RWPE2 (cell line): ENCODE measurements at regions not wholly inside any gene's neighbourhood (a gene's known extent, or its start where the extent isn't known, plus 50 kb on each side); places are given as distances from the start of the nearest gene placed in this dataset.
"Not testable (repeated sequence)": the region's sequence is repeated elsewhere in the genome, so short reads cannot be mapped to it uniquely, and the experiment has no call there.

Experiments
- ATAC-seq: fragments of 200-7000 bp; cut with Tn5 transposase; 3 replicates; pipeline ENCODE4 v1.9.1; 2021; ENCODE audit warnings: low read depth
- DNase-seq: peaks from one replicate; pipeline ENCODE4 v3.0.0-alpha.2; 2020; ENCODE audit warnings: low spot score
- H3K27ac ChIP-seq: fragments of 450-650 bp; 2 replicates; pipeline ENCODE4 v1.5.1; 2017; ENCODE audit warnings: mild to moderate bottlenecking; ENCODE audit not compliant: poor library complexity, severe bottlenecking
- H3K27me3 ChIP-seq: fragments of 250-450 bp; sonication (Bioruptor Pico); 2 replicates; pipeline ENCODE4 v1.5.1; 2021; ENCODE audit warnings: mild to moderate bottlenecking, moderate library complexity; ENCODE audit not compliant: insufficient read depth, poor library complexity, severe bottlenecking
- H3K36me3 ChIP-seq: fragments of 250-450 bp; sonication (Bioruptor Pico); 2 replicates; pipeline ENCODE4 v1.5.1; 2020; ENCODE audit warnings: low read depth, mild to moderate bottlenecking, moderate library complexity
- H3K4me1 ChIP-seq: fragments of 250-450 bp; sonication (Bioruptor Pico); 2 replicates; pipeline ENCODE4 v1.5.1; 2021; ENCODE audit warnings: mild to moderate bottlenecking, moderate library complexity; ENCODE audit not compliant: insufficient read depth, poor library complexity, severe bottlenecking
- H3K4me3 ChIP-seq: fragments of 250-450 bp; sonication (Bioruptor Pico); 2 replicates; pipeline ENCODE4 v1.5.1; 2021; ENCODE audit warnings: mild to moderate bottlenecking, moderate library complexity; ENCODE audit not compliant: severe bottlenecking
- H3K9me3 ChIP-seq: fragments of 250-450 bp; sonication (Bioruptor Pico); 2 replicates; pipeline ENCODE4 v1.5.1; 2021; ENCODE audit warnings: mild to moderate bottlenecking, moderate library complexity; ENCODE audit not compliant: severe bottlenecking
- CTCF ChIP-seq: fragments of 450-650 bp; IDR thresholded peaks from one replicate; pipeline ENCODE4 v1.5.1; 2017; ENCODE audit warnings: mild to moderate bottlenecking, moderate library complexity; ENCODE audit not compliant: poor library complexity, severe bottlenecking

- Histone ChIP-seq H3K36me3 (no peaks in the 10 kb centered on the region), H3K4me1 (no peaks in the 10 kb centered on the region), H3K27ac (no peak overlapping the region), H3K9me3 (no peaks in the 10 kb centered on the region), H3K4me3 (no peak overlapping the region), H3K27me3 (no peaks in the 10 kb centered on the region)
- DNase-seq (no peak), ATAC-seq (no peak; the same call in 2 of the 3 replicates)
- TF ChIP-seq CTCF = peak; percentile 44
These were observed 57.4 kb upstream of the ST3GAL6 start for GRCh38 chr3:98705694-98706093.

GRCh38 chr3:98708681-98709080 is 54.5 kb upstream of the ST3GAL6 start:
- H3K9me3 ChIP-seq, H3K4me3 ChIP-seq, H3K36me3 ChIP-seq, DNase-seq, H3K4me1 ChIP-seq, ATAC-seq, H3K27me3 ChIP-seq, H3K27ac ChIP-seq: not testable (repeated sequence)

- DNase-seq = no peak
- H3K4me1 ChIP-seq = no peaks in the 10 kb centered on the region
- no peaks in the 10 kb centered on the region for H3K27me3 ChIP-seq
- H3K9me3 ChIP-seq = no peaks in the 10 kb centered on the region
- no peak overlapping the region for H3K27ac ChIP-seq
- ATAC-seq = no peak
- H3K36me3 ChIP-seq = no peaks in the 10 kb centered on the region
- no peak for TF ChIP-seq CTCF
- no peak overlapping the region for H3K4me3 ChIP-seq
These were observed 53.7 kb upstream of the ST3GAL6 start for GRCh38 chr3:98709441-98709840.

- ATAC-seq (no peak), DNase-seq (no peak)
- Histone ChIP-seq H3K9me3 (no peaks in the 10 kb centered on the region), H3K27me3 (no peaks in the 10 kb centered on the region), H3K4me1 (no peaks in the 10 kb centered on the region), H3K4me3 (no peak overlapping the region), H3K27ac (no peak overlapping the region), H3K36me3 (no peaks in the 10 kb centered on the region)
- TF ChIP-seq CTCF = no peak
These were observed 53.0 kb upstream of the ST3GAL6 start for GRCh38 chr3:98710067-98710659.

- H3K4me1 ChIP-seq = no peaks in the 10 kb centered on the region
- ATAC-seq = no peak
- H3K9me3 ChIP-seq = no peaks in the 10 kb centered on the region
- no peaks in the 10 kb centered on the region for H3K36me3 ChIP-seq
- H3K27me3 ChIP-seq = no peaks in the 10 kb centered on the region
- DNase-seq = no peak
- no peak overlapping the region for H3K4me3 ChIP-seq
- no peak overlapping the region for H3K27ac ChIP-seq
- TF ChIP-seq CTCF = no peak
These were observed 51.7 kb upstream of the ST3GAL6 start for GRCh38 chr3:98711426-98711825.
